Mucosa of rectum (tissue), 2 donors: ENCODE measurements at regions not wholly inside any gene's neighbourhood (a gene's known extent, or its start where the extent isn't known, plus 50 kb on each side); places are given as distances from the start of the nearest gene placed in this dataset.

ENCODE experiments used
- H3K27ac ChIP-seq, 2 donors: one replicate each; pipeline ENCODE4 v1.7.0; 2013; ENCODE audit warnings: inconsistent platforms in 2 of 2, low read depth in 2 of 2, low read length in 2 of 2
- H3K27me3 ChIP-seq, 2 donors: one replicate each; pipeline ENCODE4 v1.7.0; 2013; ENCODE audit warnings: low read length in 2 of 2; ENCODE audit not compliant: control insufficient read depth in 2 of 2, insufficient read depth in 2 of 2
- H3K36me3 ChIP-seq, 2 donors: one replicate each; pipeline ENCODE4 v1.7.0; 2013; ENCODE audit warnings: low read length in 2 of 2; ENCODE audit not compliant: control insufficient read depth in 2 of 2, insufficient read depth in 2 of 2
- H3K4me1 ChIP-seq, 2 donors: one replicate each; pipeline ENCODE4 v1.7.0; 2013; ENCODE audit warnings: low read length in 2 of 2, mild to moderate bottlenecking in 1 of 2; ENCODE audit not compliant: control insufficient read depth in 2 of 2, insufficient read depth in 2 of 2
- H3K4me3 ChIP-seq, 2 donors: one replicate each; pipeline ENCODE4 v1.7.0; 2013; ENCODE audit warnings: low read length in 2 of 2
- H3K9ac ChIP-seq, 2 donors: one replicate each; pipeline ENCODE4 v1.7.0; 2013; ENCODE audit warnings: low read length in 2 of 2, low read depth in 1 of 2, mild to moderate bottlenecking in 1 of 2
- H3K9me3 ChIP-seq, 2 donors: one replicate each; pipeline ENCODE4 v1.7.0; 2013; ENCODE audit warnings: low read length in 2 of 2; ENCODE audit not compliant: control insufficient read depth in 2 of 2
- donor health status: healthy.
- donor health status: Normal muscosa, but diverticular disease.

- Histone ChIP-seq H3K4me1 (no peaks in the 10 kb centered on the region), H3K9ac (no peak overlapping the region), H3K27me3 (no peaks in the 10 kb centered on the region)
These were observed 220.0 kb downstream of the C3orf38 start for GRCh38 chr3:88369767-88370166.

GRCh38 chr3:88385090-88385489, 235.3 kb downstream of the C3orf38 start:
- H3K9me3 ChIP-seq: no peaks in the 10 kb centered on the region
- no peaks in the 10 kb centered on the region for H3K27me3 ChIP-seq
- H3K36me3 ChIP-seq: no peaks in the 10 kb centered on the region
- no peak overlapping the region for H3K4me3 ChIP-seq
- H3K9ac ChIP-seq: no peak overlapping the region
- no peaks in the 10 kb centered on the region for H3K4me1 ChIP-seq
- H3K27ac ChIP-seq: no peak overlapping the region

More at GRCh38 chr3:88369767-88370166, 220.0 kb downstream of the C3orf38 start:
- Histone ChIP-seq H3K9me3 (no peaks in the 10 kb centered on the region), H3K4me3 (no peak overlapping the region), H3K27ac (no peak overlapping the region), H3K36me3 (no peaks in the 10 kb centered on the region)

GRCh38 chr3:88398581-88398980, 248.8 kb downstream of the C3orf38 start:
- H3K27me3 ChIP-seq: no peaks in the 10 kb centered on the region
- H3K4me1 ChIP-seq: no peaks in the 10 kb centered on the region
- no peak overlapping the region for H3K4me3 ChIP-seq
- H3K27ac ChIP-seq: no peak overlapping the region
- no peak overlapping the region for H3K9ac ChIP-seq
- no peaks in the 10 kb centered on the region for H3K9me3 ChIP-seq
- no peaks in the 10 kb centered on the region for H3K36me3 ChIP-seq

- no peaks in the 10 kb centered on the region for H3K4me1 ChIP-seq
- H3K27ac ChIP-seq: no peak overlapping the region
- H3K27me3 ChIP-seq: no peaks in the 10 kb centered on the region
- H3K9me3 ChIP-seq: no peaks in the 10 kb centered on the region
- H3K36me3 ChIP-seq: no peaks in the 10 kb centered on the region
- H3K4me3 ChIP-seq: no peak overlapping the region
- H3K9ac ChIP-seq: no peak overlapping the region
These were observed 253.6 kb downstream of the C3orf38 start for GRCh38 chr3:88403319-88403718.

- H3K36me3 ChIP-seq: no peaks in the 10 kb centered on the region
- no peaks in the 10 kb centered on the region for H3K27me3 ChIP-seq
- H3K9ac ChIP-seq: no peak overlapping the region
- no peak overlapping the region for H3K27ac ChIP-seq
- H3K4me1 ChIP-seq: no peaks in the 10 kb centered on the region
- H3K9me3 ChIP-seq: no peaks in the 10 kb centered on the region
- no peak overlapping the region for H3K4me3 ChIP-seq
These were observed 258.3 kb downstream of the C3orf38 start for GRCh38 chr3:88408097-88408496.

- no peak overlapping the region for H3K9ac ChIP-seq
- no peak overlapping the region for H3K4me3 ChIP-seq
- no peak overlapping the region for H3K27ac ChIP-seq
- no peaks in the 10 kb centered on the region for H3K36me3 ChIP-seq
- no peaks in the 10 kb centered on the region for H3K27me3 ChIP-seq
- H3K4me1 ChIP-seq: no peaks in the 10 kb centered on the region
- H3K9me3 ChIP-seq: no peaks in the 10 kb centered on the region
These were observed 259.2 kb downstream of the C3orf38 start for GRCh38 chr3:88408935-88409334.

GRCh38 chr3:88410259-88410658, 260.5 kb downstream of the C3orf38 start:
- Histone ChIP-seq H3K27me3 (no peaks in the 10 kb centered on the region), H3K27ac (no peak overlapping the region), H3K9ac (no peak overlapping the region), H3K36me3 (no peaks in the 10 kb centered on the region), H3K4me3 (no peak overlapping the region), H3K9me3 (no peaks in the 10 kb centered on the region), H3K4me1 (no peaks in the 10 kb centered on the region)

- no peaks in the 10 kb centered on the region for H3K27me3 ChIP-seq
- no peak overlapping the region for H3K4me3 ChIP-seq
- H3K36me3 ChIP-seq: no peaks in the 10 kb centered on the region
- no peaks in the 10 kb centered on the region for H3K4me1 ChIP-seq
- H3K9ac ChIP-seq: no peak overlapping the region
- H3K27ac ChIP-seq: no peak overlapping the region
- H3K9me3 ChIP-seq: no peaks in the 10 kb centered on the region
These were observed 262.6 kb downstream of the C3orf38 start for GRCh38 chr3:88412346-88412745.

- Histone ChIP-seq H3K9ac (no peak overlapping the region), H3K4me1 (no peaks in the 10 kb centered on the region), H3K36me3 (no peaks in the 10 kb centered on the region), H3K27me3 (no peaks in the 10 kb centered on the region), H3K27ac (no peak overlapping the region), H3K9me3 (no peaks in the 10 kb centered on the region), H3K4me3 (no peak overlapping the region)
These were observed 266.7 kb downstream of the C3orf38 start for GRCh38 chr3:88416436-88416835.

- Histone ChIP-seq H3K36me3 (no peaks in the 10 kb centered on the region), H3K4me3 (no peak overlapping the region), H3K9ac (no peak overlapping the region)
These were observed 268.5 kb downstream of the C3orf38 start for GRCh38 chr3:88418219-88418618.

GRCh38 chr3:88433568-88433967, 283.8 kb downstream of the C3orf38 start:
- no peak overlapping the region for H3K27ac ChIP-seq
- no peak overlapping the region for H3K9ac ChIP-seq
- H3K36me3 ChIP-seq: no peaks in the 10 kb centered on the region
- H3K4me3 ChIP-seq: no peak overlapping the region
- H3K4me1 ChIP-seq: no peaks in the 10 kb centered on the region
- H3K9me3 ChIP-seq: no peaks in the 10 kb centered on the region
- H3K27me3 ChIP-seq: no peaks in the 10 kb centered on the region

More at GRCh38 chr3:88418219-88418618, 268.5 kb downstream of the C3orf38 start:
- Histone ChIP-seq H3K4me1 (no peaks in the 10 kb centered on the region), H3K9me3 (no peaks in the 10 kb centered on the region), H3K27ac (no peak overlapping the region), H3K27me3 (no peaks in the 10 kb centered on the region)
